ENCODE measurements at regions not wholly inside any gene's neighbourhood (a gene's known extent, or its start where the extent isn't known, plus 50 kb on each side); places are given as distances from the start of the nearest gene placed in this dataset.
A peak's percentile ranks its signal among the peaks of the same experiment; 100 is the strongest.

DNA sequence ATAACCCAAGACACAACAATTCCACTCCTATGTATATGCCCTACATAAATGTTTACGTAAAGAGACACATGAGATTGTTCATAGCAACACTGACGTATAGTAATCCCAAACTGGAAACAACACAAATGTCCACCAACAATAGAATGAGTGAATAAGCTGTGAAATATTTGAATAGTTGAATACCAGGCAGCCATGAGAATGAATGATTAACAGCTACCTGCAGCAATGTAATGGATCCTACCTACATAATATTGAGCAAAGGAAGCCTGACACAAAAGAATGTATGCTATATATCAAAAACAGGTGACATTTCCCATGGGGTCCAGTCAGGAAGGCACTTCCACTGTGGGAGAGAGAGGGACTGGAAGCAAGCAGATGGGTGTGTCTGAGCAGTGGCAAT, 92.8 kb upstream of the LINC01488 start:
- no peak overlapping the region for H3K27ac Mint-ChIP-seq (ENCODE audit: unreplicated experiment)
- TF ChIP-seq, protein P1, sequence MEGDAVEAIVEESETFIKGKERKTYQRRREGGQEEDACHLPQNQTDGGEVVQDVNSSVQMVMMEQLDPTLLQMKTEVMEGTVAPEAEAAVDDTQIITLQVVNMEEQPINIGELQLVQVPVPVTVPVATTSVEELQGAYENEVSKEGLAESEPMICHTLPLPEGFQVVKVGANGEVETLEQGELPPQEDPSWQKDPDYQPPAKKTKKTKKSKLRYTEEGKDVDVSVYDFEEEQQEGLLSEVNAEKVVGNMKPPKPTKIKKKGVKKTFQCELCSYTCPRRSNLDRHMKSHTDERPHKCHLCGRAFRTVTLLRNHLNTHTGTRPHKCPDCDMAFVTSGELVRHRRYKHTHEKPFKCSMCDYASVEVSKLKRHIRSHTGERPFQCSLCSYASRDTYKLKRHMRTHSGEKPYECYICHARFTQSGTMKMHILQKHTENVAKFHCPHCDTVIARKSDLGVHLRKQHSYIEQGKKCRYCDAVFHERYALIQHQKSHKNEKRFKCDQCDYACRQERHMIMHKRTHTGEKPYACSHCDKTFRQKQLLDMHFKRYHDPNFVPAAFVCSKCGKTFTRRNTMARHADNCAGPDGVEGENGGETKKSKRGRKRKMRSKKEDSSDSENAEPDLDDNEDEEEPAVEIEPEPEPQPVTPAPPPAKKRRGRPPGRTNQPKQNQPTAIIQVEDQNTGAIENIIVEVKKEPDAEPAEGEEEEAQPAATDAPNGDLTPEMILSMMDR (IDR thresholded peaks at IDR 0.05; ENCODE audit: insufficient read depth in 1 of 2, low read depth in 1 of 2, low read length in 1 of 2, severe bottlenecking in 1 of 2, unreplicated experiment in 1 of 2), result no peak
- intact Hi-C loops (cut with micrococcal nuclease; ENCODE audit: unreplicated experiment), result no loop called here
- H3K36me3 Mint-ChIP-seq (ENCODE audit: insufficient read depth, unreplicated experiment), result no peaks in the 10 kb centered on the region
- DNase-seq, result peak in 1 of 2 experiments; percentile 32
- H3K4me3 ChIP-seq (ENCODE audit: low read depth, low read length), result no peak overlapping the region
- no peaks in the 10 kb centered on the region for H3K4me1 Mint-ChIP-seq (ENCODE audit: low read depth, unreplicated experiment)
- ChIA-PET POLR2A (no interaction called here), CTCF (interaction anchor here (0.9 kb wide), 1 partner anchor 257 kb away, joined by 4 read pairs; no protein-coding TSS in a partner anchor)
- H3K4me1 ChIP-seq, result no peaks in the 10 kb centered on the region
- no peaks in the 10 kb centered on the region for H3K27me3 ChIP-seq (replicated peaks; ENCODE audit: control insufficient read depth, insufficient read depth, low read length)
- H3K9me3 Mint-ChIP-seq (ENCODE audit: unreplicated experiment), result peaks cover 23% of the 10 kb centered on the region
- H3K4me3 Mint-ChIP-seq (ENCODE audit: unreplicated experiment), result no peak overlapping the region
- no peaks in the 10 kb centered on the region for H3K36me3 ChIP-seq (ENCODE audit: control insufficient read depth, insufficient read depth, low read length)
- peaks cover 12% of the 10 kb centered on the region for H3K9me3 ChIP-seq
- BruUV-seq (replicated peaks), result no TSS peak
- H3K27me3 Mint-ChIP-seq (ENCODE audit: insufficient read depth, unreplicated experiment), result no peaks in the 10 kb centered on the region

DNA sequence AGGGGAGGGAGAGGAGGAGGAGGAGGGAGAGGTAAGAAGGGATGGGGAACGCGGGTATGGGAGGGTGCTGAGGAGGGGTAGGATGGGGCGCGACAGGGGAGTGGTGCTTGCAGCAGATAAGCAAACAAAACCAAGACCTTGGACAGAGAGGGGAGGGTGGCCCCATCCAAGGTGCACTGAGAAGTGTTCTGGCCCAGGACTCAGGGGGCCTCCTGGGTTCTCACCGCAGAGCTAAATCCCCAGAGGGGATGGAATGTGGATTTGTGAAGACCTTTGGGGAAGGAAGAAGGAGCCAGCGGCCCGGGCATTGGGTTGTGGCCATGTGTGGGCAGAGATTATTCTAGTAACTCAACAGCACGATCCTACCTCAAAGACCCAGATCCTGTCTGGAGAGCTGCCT, 90.9 kb upstream of the LINC01488 start:
- Mint-ChIP-seq H3K9me3 (ENCODE audit: unreplicated experiment) (peaks cover 23% of the 10 kb centered on the region), H3K27me3 (ENCODE audit: insufficient read depth, unreplicated experiment) (no peaks in the 10 kb centered on the region), H3K4me3 (ENCODE audit: unreplicated experiment) (no peak overlapping the region), H3K36me3 (ENCODE audit: insufficient read depth, unreplicated experiment) (no peaks in the 10 kb centered on the region), H3K4me1 (ENCODE audit: low read depth, unreplicated experiment) (no peaks in the 10 kb centered on the region), H3K27ac (ENCODE audit: unreplicated experiment) (no peak overlapping the region)
- TF ChIP-seq, protein P1 (IDR thresholded peaks at IDR 0.05; ENCODE audit: insufficient read depth in 1 of 2, low read depth in 1 of 2, low read length in 1 of 2, severe bottlenecking in 1 of 2, unreplicated experiment in 1 of 2), result no peak
- intact Hi-C loops (cut with micrococcal nuclease; ENCODE audit: unreplicated experiment), result no loop called here
- DNase-seq, result no peak
- Histone ChIP-seq H3K27me3 (replicated peaks; ENCODE audit: control insufficient read depth, insufficient read depth, low read length) (no peaks in the 10 kb centered on the region), H3K4me1 (no peaks in the 10 kb centered on the region), H3K4me3 (ENCODE audit: low read depth, low read length) (no peak overlapping the region), H3K36me3 (ENCODE audit: control insufficient read depth, insufficient read depth, low read length) (no peaks in the 10 kb centered on the region), H3K9me3 (peaks cover 12% of the 10 kb centered on the region)
- no TSS peak for BruUV-seq (replicated peaks)
- CTCF ChIA-PET, result no interaction called here
- POLR2A ChIA-PET, result no interaction called here

DNA sequence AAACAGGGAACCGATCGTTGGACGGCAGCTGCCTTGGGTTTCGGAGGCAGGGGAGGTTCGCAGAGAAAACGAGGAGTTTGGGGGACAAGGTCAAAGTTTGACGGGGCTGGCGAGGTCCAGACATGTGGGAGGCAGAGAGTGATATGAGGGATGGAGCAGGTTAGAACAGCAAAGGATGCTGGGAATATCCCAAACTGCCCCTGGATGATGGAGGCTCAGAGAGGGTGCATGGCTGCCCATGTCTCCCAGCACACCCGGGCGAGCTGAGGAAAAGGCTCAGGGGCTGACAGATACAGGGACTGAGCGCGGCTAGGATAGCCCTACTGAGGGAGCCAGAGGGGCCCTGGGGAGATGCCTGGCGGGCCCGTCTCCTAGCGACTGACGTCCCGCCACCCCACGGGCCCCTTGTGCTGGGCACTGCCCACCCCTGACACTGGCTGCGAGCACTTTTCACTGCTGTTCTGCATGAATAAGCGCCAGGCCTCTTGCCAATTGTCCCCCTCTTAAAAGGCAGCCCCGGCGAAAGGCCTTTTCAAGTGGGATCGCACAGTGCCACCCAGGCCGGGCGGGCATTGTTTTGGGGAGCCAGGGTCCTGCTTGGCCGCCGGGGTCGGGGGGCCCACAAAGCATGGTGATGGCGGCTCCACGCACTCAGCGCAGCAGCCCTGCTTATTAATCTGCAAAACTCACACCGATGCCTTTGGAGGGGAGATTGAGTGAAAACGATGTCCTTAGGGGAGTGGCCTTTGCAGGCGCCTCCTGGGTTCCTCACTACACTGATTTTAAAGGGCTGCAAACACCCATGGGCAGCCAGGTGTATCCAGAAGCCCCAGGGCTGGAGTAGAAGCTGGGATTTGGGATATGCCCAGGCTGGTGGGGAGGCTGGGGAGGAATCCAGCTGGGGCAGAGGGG, 90.0 kb upstream of the LINC01488 start:
- peak in 1 of 2 experiments; percentile 26 for DNase-seq
- H3K9me3 ChIP-seq, result peaks cover 12% of the 10 kb centered on the region
- no TSS peak for BruUV-seq (replicated peaks)
- no peaks in the 10 kb centered on the region for H3K27me3 ChIP-seq (replicated peaks; ENCODE audit: control insufficient read depth, insufficient read depth, low read length)
- ChIA-PET CTCF (no interaction called here), POLR2A (no interaction called here)
- no peaks in the 10 kb centered on the region for H3K4me1 ChIP-seq
- TF ChIP-seq, protein P1 (IDR thresholded peaks at IDR 0.05; ENCODE audit: insufficient read depth in 1 of 2, low read depth in 1 of 2, low read length in 1 of 2, severe bottlenecking in 1 of 2, unreplicated experiment in 1 of 2), result no peak
- intact Hi-C loops (cut with micrococcal nuclease; ENCODE audit: unreplicated experiment), result no loop called here
- no peaks in the 10 kb centered on the region for H3K27me3 Mint-ChIP-seq (ENCODE audit: insufficient read depth, unreplicated experiment)
- no peaks in the 10 kb centered on the region for H3K36me3 Mint-ChIP-seq (ENCODE audit: insufficient read depth, unreplicated experiment)
- H3K4me3 ChIP-seq (ENCODE audit: low read depth, low read length), result no peak overlapping the region
- no peaks in the 10 kb centered on the region for H3K36me3 ChIP-seq (ENCODE audit: control insufficient read depth, insufficient read depth, low read length)
- H3K4me3 Mint-ChIP-seq (ENCODE audit: unreplicated experiment), result no peak overlapping the region
- peaks cover 23% of the 10 kb centered on the region for H3K9me3 Mint-ChIP-seq (ENCODE audit: unreplicated experiment)
- H3K27ac Mint-ChIP-seq (ENCODE audit: unreplicated experiment), result no peak overlapping the region
- no peaks in the 10 kb centered on the region for H3K4me1 Mint-ChIP-seq (ENCODE audit: low read depth, unreplicated experiment)

All from Caco-2 (cell line).